PFSK-1 (cell line): ENCODE measurements at regions not wholly inside any gene's neighbourhood (a gene's known extent, or its start where the extent isn't known, plus 50 kb on each side); places are given as distances from the start of the nearest gene placed in this dataset.

Experiments
- FOXP2 ChIP-seq: optimal IDR thresholded peaks from 2 replicates; pipeline ENCODE3; 2011; ENCODE audit warnings: borderline replicate concordance, control low read depth, inconsistent platforms; ENCODE audit not compliant: insufficient read depth; ENCODE audit errors: extremely low read length, extremely low read depth
- POLR2AphosphoS5 ChIP-seq: IDR thresholded peaks from 2 replicates; pipeline ENCODE4 v1.6.1; 2012; ENCODE audit warnings: low read depth, mild to moderate bottlenecking, control low read depth, low read length, moderate library complexity
- SIN3A ChIP-seq: IDR thresholded peaks from 2 replicates; pipeline ENCODE4 v1.6.1; 2012; ENCODE audit warnings: mild to moderate bottlenecking, low read length, moderate library complexity, borderline replicate concordance; ENCODE audit not compliant: insufficient read depth
- TAF1 ChIP-seq: IDR thresholded peaks from 2 replicates; pipeline ENCODE4 v1.6.1; 2012; ENCODE audit warnings: low read length, control low read depth, borderline replicate concordance; ENCODE audit not compliant: insufficient read depth
- TF ChIP-seq, protein P1 (sequence below), 2 experiments: IDR thresholded peaks; 2 replicates each; pipeline versions ENCODE4 v1.6.1 to v1.8.0; 2011 to 2012; ENCODE audit warnings: low read depth in 2 of 2, low read length in 2 of 2, control low read depth in 1 of 2, inconsistent platforms in 1 of 2, mild to moderate bottlenecking in 1 of 2, moderate library complexity in 1 of 2; ENCODE audit not compliant: insufficient read depth in 1 of 2

DNA sequence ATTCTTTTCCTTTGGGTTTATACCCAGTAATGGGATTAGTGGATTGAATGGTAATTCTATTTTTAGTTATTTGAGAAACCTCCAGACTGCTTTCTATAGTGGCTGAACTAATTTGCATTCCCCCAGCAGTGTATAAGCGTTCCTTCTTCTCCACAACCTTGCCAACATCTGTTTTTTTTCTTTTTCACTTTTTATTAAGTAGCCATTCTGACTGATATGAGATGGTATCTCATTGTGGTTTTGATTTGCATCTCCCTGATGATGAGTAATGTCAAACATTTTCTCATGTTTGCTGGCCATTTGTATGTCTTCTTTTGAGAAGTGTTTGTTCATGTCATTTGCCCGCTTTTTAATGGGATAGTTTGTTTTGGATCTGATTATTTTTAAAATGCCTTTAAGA is 64.1 kb upstream of the MEIS1 start:
- no peak for TF ChIP-seq TAF1
- TF ChIP-seq POLR2AphosphoS5 = no peak
- no peak for TF ChIP-seq FOXP2
- TF ChIP-seq, protein P1, sequence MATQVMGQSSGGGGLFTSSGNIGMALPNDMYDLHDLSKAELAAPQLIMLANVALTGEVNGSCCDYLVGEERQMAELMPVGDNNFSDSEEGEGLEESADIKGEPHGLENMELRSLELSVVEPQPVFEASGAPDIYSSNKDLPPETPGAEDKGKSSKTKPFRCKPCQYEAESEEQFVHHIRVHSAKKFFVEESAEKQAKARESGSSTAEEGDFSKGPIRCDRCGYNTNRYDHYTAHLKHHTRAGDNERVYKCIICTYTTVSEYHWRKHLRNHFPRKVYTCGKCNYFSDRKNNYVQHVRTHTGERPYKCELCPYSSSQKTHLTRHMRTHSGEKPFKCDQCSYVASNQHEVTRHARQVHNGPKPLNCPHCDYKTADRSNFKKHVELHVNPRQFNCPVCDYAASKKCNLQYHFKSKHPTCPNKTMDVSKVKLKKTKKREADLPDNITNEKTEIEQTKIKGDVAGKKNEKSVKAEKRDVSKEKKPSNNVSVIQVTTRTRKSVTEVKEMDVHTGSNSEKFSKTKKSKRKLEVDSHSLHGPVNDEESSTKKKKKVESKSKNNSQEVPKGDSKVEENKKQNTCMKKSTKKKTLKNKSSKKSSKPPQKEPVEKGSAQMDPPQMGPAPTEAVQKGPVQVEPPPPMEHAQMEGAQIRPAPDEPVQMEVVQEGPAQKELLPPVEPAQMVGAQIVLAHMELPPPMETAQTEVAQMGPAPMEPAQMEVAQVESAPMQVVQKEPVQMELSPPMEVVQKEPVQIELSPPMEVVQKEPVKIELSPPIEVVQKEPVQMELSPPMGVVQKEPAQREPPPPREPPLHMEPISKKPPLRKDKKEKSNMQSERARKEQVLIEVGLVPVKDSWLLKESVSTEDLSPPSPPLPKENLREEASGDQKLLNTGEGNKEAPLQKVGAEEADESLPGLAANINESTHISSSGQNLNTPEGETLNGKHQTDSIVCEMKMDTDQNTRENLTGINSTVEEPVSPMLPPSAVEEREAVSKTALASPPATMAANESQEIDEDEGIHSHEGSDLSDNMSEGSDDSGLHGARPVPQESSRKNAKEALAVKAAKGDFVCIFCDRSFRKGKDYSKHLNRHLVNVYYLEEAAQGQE (IDR thresholded peaks at IDR 0.05; ENCODE audit: insufficient read depth in 1 of 2, low read depth in 2 of 2, low read length in 2 of 2) = no peak
- no peak for TF ChIP-seq SIN3A
